ENCODE measurements at regions not wholly inside any gene's neighbourhood (a gene's known extent, or its start where the extent isn't known, plus 50 kb on each side); places are given as distances from the start of the nearest gene placed in this dataset.

- BruUV-seq (replicated peaks): no TSS peak
- H3K79me2 ChIP-seq (ENCODE audit: control insufficient read depth, insufficient read depth, low read length): no peaks in the 10 kb centered on the region
- no peaks in the 10 kb centered on the region for H3K4me1 ChIP-seq (ENCODE audit: control insufficient read depth, extremely low read depth, insufficient read depth, low read length)
- no peak for TF ChIP-seq JUN (IDR thresholded peaks at IDR 0.05; ENCODE audit: borderline replicate concordance, insufficient read depth, insufficient read length, low read depth)
- no peak for TF ChIP-seq FOS (IDR thresholded peaks at IDR 0.05; ENCODE audit: borderline replicate concordance, insufficient read depth, low read length)
- no peak for TF ChIP-seq GATA2 (IDR thresholded peaks at IDR 0.05; ENCODE audit: insufficient read depth, insufficient read length, low read depth, low read length)
- dilution Hi-C loops (cut with MboI; ENCODE audit: extremely low pct_ligation_motif_present, low sequenced_read_pairs) (no loop called here), intact Hi-C loops (cut with micrococcal nuclease) (no loop called here)
- FAIRE-seq (no peak), DNase-seq (ENCODE audit: low read depth, low spot score) (no peak)
- H3K27me3 ChIP-seq (ENCODE audit: control insufficient read depth in 2 of 2, insufficient read depth in 2 of 2, low read length in 2 of 2): no peaks in the 10 kb centered on the region
- CTCF ChIA-PET: interaction anchor here (1.4 to 2.2 kb wide), 3 partner anchors 10 to 20 kb away, joined by 3 to 6 read pairs (median 4); no protein-coding TSS in a partner anchor
- H3K27ac ChIP-seq (ENCODE audit: insufficient read depth, low read depth, low read length): no peak overlapping the region
- no peak overlapping the region for H3K4me2 ChIP-seq (ENCODE audit: insufficient read depth, low read length)
- H2AFZ ChIP-seq (ENCODE audit: low read depth, low read length): no peak overlapping the region
- POLR2A ChIA-PET: no interaction called here
- H3K9me3 ChIP-seq (replicated peaks; ENCODE audit: control insufficient read depth, insufficient read depth, low read length): no peaks in the 10 kb centered on the region
- no peaks in the 10 kb centered on the region for H3K9me1 ChIP-seq (replicated peaks; ENCODE audit: control insufficient read depth, extremely low read depth, insufficient read depth, low read length)
- no peak overlapping the region for H3K4me3 ChIP-seq (replicated peaks in 1 of 3; ENCODE audit: insufficient read depth in 1 of 3, low read depth in 1 of 3, low read length in 3 of 3)
- H3K36me3 ChIP-seq (ENCODE audit: control insufficient read depth in 2 of 2, extremely low read depth in 1 of 2, insufficient read depth in 2 of 2, low read length in 2 of 2): no peaks in the 10 kb centered on the region
- H4K20me1 ChIP-seq (replicated peaks; ENCODE audit: control insufficient read depth, extremely low read depth, insufficient read depth, low read length): no peaks in the 10 kb centered on the region
- no peak overlapping the region for H3K9ac ChIP-seq (replicated peaks; ENCODE audit: extremely low read depth, insufficient read depth, low read length)
Measured at GRCh38 chr4:138500869-138501268, 258.7 kb upstream of the SLC7A11 start.

GRCh38 chr4:138499627-138500026 is 257.5 kb upstream of the SLC7A11 start:
- Histone ChIP-seq H3K4me2 (ENCODE audit: insufficient read depth, low read length) (no peak overlapping the region), H3K9me3 (replicated peaks; ENCODE audit: control insufficient read depth, insufficient read depth, low read length) (no peaks in the 10 kb centered on the region)

More at GRCh38 chr4:138499627-138500026, 257.5 kb upstream of the SLC7A11 start:
- DNase-seq (ENCODE audit: low read depth, low spot score) (no peak), FAIRE-seq (no peak)
- H3K27me3 ChIP-seq (ENCODE audit: control insufficient read depth in 2 of 2, insufficient read depth in 2 of 2, low read length in 2 of 2): no peaks in the 10 kb centered on the region
- ChIA-PET CTCF (interaction anchor here (0.6 to 2.2 kb wide), 4 partner anchors 9 to 371 kb away, joined by 3 to 6 read pairs (median 4); no protein-coding TSS in a partner anchor), POLR2A (no interaction called here)
- H3K9me1 ChIP-seq (replicated peaks; ENCODE audit: control insufficient read depth, extremely low read depth, insufficient read depth, low read length): no peaks in the 10 kb centered on the region
- no peak overlapping the region for H3K9ac ChIP-seq (replicated peaks; ENCODE audit: extremely low read depth, insufficient read depth, low read length)
- BruUV-seq (replicated peaks): no TSS peak
- no peak for TF ChIP-seq POLR2A (IDR thresholded peaks at IDR 0.05; ENCODE audit: low read depth, low read length)
- no peak for TF ChIP-seq POLR2AphosphoS5 (IDR thresholded peaks at IDR 0.05; ENCODE audit: insufficient read depth, low read depth, low read length)
- TF ChIP-seq, protein P1, sequence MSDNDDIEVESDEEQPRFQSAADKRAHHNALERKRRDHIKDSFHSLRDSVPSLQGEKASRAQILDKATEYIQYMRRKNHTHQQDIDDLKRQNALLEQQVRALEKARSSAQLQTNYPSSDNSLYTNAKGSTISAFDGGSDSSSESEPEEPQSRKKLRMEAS (IDR thresholded peaks at IDR 0.05; ENCODE audit: insufficient read depth, insufficient read length): no peak
- TF ChIP-seq MYC (IDR thresholded peaks at IDR 0.05; ENCODE audit: low read depth, low read length): no peak
- no peak for TF ChIP-seq EZH2 (IDR thresholded peaks at IDR 0.05; ENCODE audit: borderline replicate concordance, low read depth, low read length, severe bottlenecking)
- TF ChIP-seq CTCF (IDR thresholded peaks at IDR 0.05; ENCODE audit: extremely low read depth in 1 of 2, insufficient read depth in 1 of 2, low read depth in 1 of 2, low read length in 2 of 2): no peak
- no peak for TF ChIP-seq GATA2 (IDR thresholded peaks at IDR 0.05; ENCODE audit: insufficient read depth, insufficient read length, low read depth, low read length)
- TF ChIP-seq JUN (IDR thresholded peaks at IDR 0.05; ENCODE audit: borderline replicate concordance, insufficient read depth, insufficient read length, low read depth): no peak
- no peak for TF ChIP-seq FOS (IDR thresholded peaks at IDR 0.05; ENCODE audit: borderline replicate concordance, insufficient read depth, low read length)
- H3K4me3 ChIP-seq (replicated peaks in 1 of 3; ENCODE audit: insufficient read depth in 1 of 3, low read depth in 1 of 3, low read length in 3 of 3): no peak overlapping the region
- intact Hi-C loops (cut with micrococcal nuclease) (no loop called here), dilution Hi-C loops (cut with MboI; ENCODE audit: extremely low pct_ligation_motif_present, low sequenced_read_pairs) (no loop called here)
- no peaks in the 10 kb centered on the region for H3K36me3 ChIP-seq (ENCODE audit: control insufficient read depth in 2 of 2, extremely low read depth in 1 of 2, insufficient read depth in 2 of 2, low read length in 2 of 2)
- no peaks in the 10 kb centered on the region for H3K4me1 ChIP-seq (ENCODE audit: control insufficient read depth, extremely low read depth, insufficient read depth, low read length)
- H2AFZ ChIP-seq (ENCODE audit: low read depth, low read length): no peak overlapping the region
- H4K20me1 ChIP-seq (replicated peaks; ENCODE audit: control insufficient read depth, extremely low read depth, insufficient read depth, low read length): no peaks in the 10 kb centered on the region
- H3K27ac ChIP-seq (ENCODE audit: insufficient read depth, low read depth, low read length): no peak overlapping the region
- no peaks in the 10 kb centered on the region for H3K79me2 ChIP-seq (ENCODE audit: control insufficient read depth, insufficient read depth, low read length)
